Brain microvascular endothelial cell (primary cell): ENCODE measurements at regions not wholly inside any gene's neighbourhood (a gene's known extent, or its start where the extent isn't known, plus 50 kb on each side); places are given as distances from the start of the nearest gene placed in this dataset.

ENCODE experiments used
- DNase-seq: peaks from one replicate; pipeline ENCODE4 v3.0.0-alpha.2; 2020
- H3K27ac ChIP-seq: fragments of 250-450 bp; sonication (Bioruptor Pico); 2 replicates; pipeline ENCODE4 v1.5.1; 2020; ENCODE audit warnings: mild to moderate bottlenecking, moderate library complexity
- H3K27me3 ChIP-seq: fragments of 250-450 bp; sonication (Bioruptor Pico); replicated peaks from 2 replicates; pipeline ENCODE4 v1.5.1; 2020; ENCODE audit warnings: mild to moderate bottlenecking
- H3K36me3 ChIP-seq: fragments of 250-450 bp; sonication (Bioruptor Pico); replicated peaks from 2 replicates; pipeline ENCODE4 v1.5.1; 2020; ENCODE audit warnings: mild to moderate bottlenecking
- H3K4me3 ChIP-seq: 2 replicates; pipeline ENCODE4 v1.5.1; 2011; ENCODE audit warnings: low read depth, mild to moderate bottlenecking, control low read depth, low read length, moderate library complexity
- CTCF ChIP-seq: IDR thresholded peaks from 2 replicates; pipeline ENCODE4 v1.5.1; 2011; ENCODE audit warnings: low read depth, mild to moderate bottlenecking, moderate library complexity, low read length, control low read depth, inconsistent platforms; ENCODE audit errors: missing control alignments
- in situ Hi-C: cut with HindIII; loops from 2 replicates; pipeline ENCODE4 v1.10.0; 2017; ENCODE audit warnings: low sequenced_read_pairs, low pct_ligation_motif_present

GRCh38 chr3:124591699-124592098 lies 138.6 kb upstream of the UMPS start:
- no peak for TF ChIP-seq CTCF
- Histone ChIP-seq H3K4me3 (no peak overlapping the region), H3K27ac (no peak overlapping the region), H3K36me3 (no peaks in the 10 kb centered on the region), H3K27me3 (no peaks in the 10 kb centered on the region)
- DNase-seq = no peak
- in situ Hi-C loops = no loop called here

GRCh38 chr3:124592658-124593441 lies 137.4 kb upstream of the UMPS start:
- H3K27me3 ChIP-seq = no peaks in the 10 kb centered on the region
- no peak overlapping the region for H3K27ac ChIP-seq
- TF ChIP-seq CTCF = no peak
- H3K36me3 ChIP-seq = no peaks in the 10 kb centered on the region
- in situ Hi-C loops = no loop called here
- no peak overlapping the region for H3K4me3 ChIP-seq
- DNase-seq = no peak

- DNase-seq = no peak
Observed at GRCh38 chr3:124593442-124593829, 136.8 kb upstream of the UMPS start.

GRCh38 chr3:124594581-124594980 lies 135.7 kb upstream of the UMPS start:
- in situ Hi-C loops = no loop called here
- TF ChIP-seq CTCF = no peak
- no peaks in the 10 kb centered on the region for H3K36me3 ChIP-seq
- no peak overlapping the region for H3K4me3 ChIP-seq
- H3K27ac ChIP-seq = no peak overlapping the region
- DNase-seq = no peak
- H3K27me3 ChIP-seq = no peaks in the 10 kb centered on the region

More at GRCh38 chr3:124593442-124593829, 136.8 kb upstream of the UMPS start:
- no peak for TF ChIP-seq CTCF
- in situ Hi-C loops = no loop called here
- Histone ChIP-seq H3K4me3 (no peak overlapping the region), H3K36me3 (no peaks in the 10 kb centered on the region), H3K27ac (no peak overlapping the region), H3K27me3 (no peaks in the 10 kb centered on the region)

- Histone ChIP-seq H3K27me3 (no peaks in the 10 kb centered on the region), H3K36me3 (no peaks in the 10 kb centered on the region), H3K4me3 (no peak overlapping the region), H3K27ac (no peak overlapping the region)
- no peak for DNase-seq
- in situ Hi-C loops = no loop called here
- TF ChIP-seq CTCF = no peak
Observed at GRCh38 chr3:124597273-124597672, 133.0 kb upstream of the UMPS start.

DNA sequence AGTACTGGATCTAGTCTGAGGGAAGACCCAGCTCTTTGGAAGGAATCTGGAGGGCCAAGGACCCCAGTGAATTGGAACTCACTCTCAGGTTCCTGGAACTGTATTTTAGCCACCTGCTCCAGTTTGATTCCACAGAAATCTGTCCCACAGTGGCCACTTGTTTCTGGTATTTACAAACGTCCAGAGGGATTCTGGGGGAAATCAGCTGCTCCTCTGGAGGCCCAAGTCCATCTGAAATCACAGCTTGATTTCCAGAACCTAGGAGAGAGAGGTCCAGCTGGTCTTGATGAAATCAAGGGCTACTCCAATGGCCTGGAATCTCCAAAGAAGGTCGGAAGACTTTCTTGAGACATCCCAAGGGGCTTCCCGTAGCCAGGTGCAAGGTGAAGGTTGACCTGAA lies 132.3 kb upstream of the UMPS start:
- no peak overlapping the region for H3K4me3 ChIP-seq
- no peak for DNase-seq
- in situ Hi-C loops = no loop called here
- no peak overlapping the region for H3K27ac ChIP-seq
- no peak for TF ChIP-seq CTCF
- H3K36me3 ChIP-seq = no peaks in the 10 kb centered on the region
- H3K27me3 ChIP-seq = no peaks in the 10 kb centered on the region
